AG04449 (cell line): ENCODE measurements at regions not wholly inside any gene's neighbourhood (a gene's known extent, or its start where the extent isn't known, plus 50 kb on each side); places are given as distances from the start of the nearest gene placed in this dataset.

Source experiments
- CTCF ChIA-PET: fragments of 350-600 bp; formaldehyde crosslinking; extraction: SDS; loops from one replicate; lab custom pipeline; 2021; ENCODE audit warnings: antibody characterized with exemption; lab: Yijun Ruan, JAX
- POLR2A ChIA-PET: fragments of 400-600, 350-600 bp; formaldehyde crosslinking; extraction: SDS; loops from one replicate; lab custom pipeline; 2020; ENCODE audit warnings: antibody characterized with exemption, inconsistent platforms; lab: Yijun Ruan, JAX
- DNase-seq: peaks from one replicate; pipeline ENCODE4 v3.0.0-alpha.2; 2010; ENCODE audit warnings: low read depth, low spot score
- H3K4me3 ChIP-seq: 2 replicates; pipeline ENCODE4 v1.5.1; 2011; ENCODE audit warnings: low read depth, mild to moderate bottlenecking, control low read depth, low read length
- CTCF ChIP-seq: IDR thresholded peaks from one replicate; pipeline ENCODE4 v1.5.1; 2011; ENCODE audit warnings: mild to moderate bottlenecking, moderate library complexity, low read length, control low read depth, inconsistent platforms; ENCODE audit not compliant: insufficient read depth; ENCODE audit errors: missing control alignments

GRCh38 chr7:3152714-3153113, 109.0 kb upstream of the CARD11 start:
- ChIA-PET CTCF (interaction anchor here (0.8 to 1.6 kb wide), 2 partner anchors 288 to 452 kb away, joined by 3 read pairs; no protein-coding TSS in a partner anchor), POLR2A (no interaction called here)
- TF ChIP-seq CTCF: no peak
- no peak overlapping the region for H3K4me3 ChIP-seq
- DNase-seq: no peak

- no peak overlapping the region for H3K4me3 ChIP-seq
- ChIA-PET POLR2A (no interaction called here), CTCF (interaction anchor here (2.3 kb wide), 1 partner anchor 265 kb away, joined by 21 read pairs; no protein-coding TSS in a partner anchor)
- TF ChIP-seq CTCF: no peak
- no peak for DNase-seq
These were observed 109.5 kb upstream of the CARD11 start for GRCh38 chr7:3153118-3153517.

DNA sequence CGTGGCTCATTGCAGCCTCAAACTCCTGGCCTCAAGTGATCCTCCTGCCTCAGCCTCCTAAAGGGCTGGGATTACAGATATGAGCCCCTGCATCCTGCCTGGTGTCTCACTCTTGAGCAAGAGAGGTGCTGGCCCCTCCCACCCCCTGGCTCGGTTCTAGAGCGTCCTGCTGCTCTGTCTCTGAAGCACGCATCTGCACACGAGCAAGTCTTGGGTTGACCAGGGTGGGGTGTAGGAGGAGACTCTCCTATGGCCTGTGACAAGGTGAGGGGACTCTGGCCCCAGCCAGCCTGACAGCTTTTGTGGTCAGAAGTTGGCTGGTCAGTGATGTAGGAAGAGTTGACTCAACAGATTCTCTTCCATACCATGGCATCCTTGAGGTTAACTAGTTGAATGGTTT, 110.7 kb upstream of the CARD11 start:
- H3K4me3 ChIP-seq: no peak overlapping the region
- POLR2A ChIA-PET: no interaction called here
- CTCF ChIA-PET: interaction anchor here (0.7 to 4.5 kb wide), 13 partner anchors 8 to 1477 kb away, joined by 3 to 55 read pairs (median 4); no protein-coding TSS in a partner anchor
- DNase-seq: no peak
- TF ChIP-seq CTCF: no peak

DNA sequence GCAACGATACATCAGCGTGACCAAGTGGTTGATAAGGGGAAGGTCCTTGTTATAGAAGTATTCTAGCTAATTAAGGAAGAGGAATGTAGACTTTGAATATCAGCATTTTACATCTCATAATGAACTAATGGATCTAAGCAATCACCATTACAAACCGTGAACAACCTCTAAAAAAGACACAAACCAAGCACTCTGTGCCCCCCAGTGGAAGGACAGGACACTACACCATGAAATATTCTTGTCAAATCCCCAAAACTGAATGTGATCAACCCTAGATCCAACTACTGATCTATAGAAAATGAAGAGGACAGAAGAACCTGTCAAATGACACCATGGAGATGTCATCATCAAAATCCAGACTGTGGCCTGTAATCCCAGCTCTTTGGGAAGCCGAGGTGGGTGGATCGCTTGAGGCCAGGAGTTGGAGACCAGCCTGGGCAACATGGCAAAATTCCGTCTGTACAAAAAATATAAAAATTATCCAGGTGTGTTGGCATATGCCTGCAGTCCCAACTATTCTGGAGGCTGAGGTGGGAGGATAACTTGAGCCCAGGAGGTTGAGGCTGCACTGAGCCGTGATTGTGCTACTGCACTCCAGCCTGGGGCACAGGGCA, 111.3 kb upstream of the CARD11 start:
- CTCF ChIA-PET: interaction anchor here (0.6 to 4.5 kb wide), 16 partner anchors 8 to 1476 kb away, joined by 3 to 55 read pairs (median 4); no protein-coding TSS in a partner anchor
- H3K4me3 ChIP-seq: no peak overlapping the region
- POLR2A ChIA-PET: no interaction called here
- peak; percentile 46 for TF ChIP-seq CTCF
- DNase-seq: no peak

DNA sequence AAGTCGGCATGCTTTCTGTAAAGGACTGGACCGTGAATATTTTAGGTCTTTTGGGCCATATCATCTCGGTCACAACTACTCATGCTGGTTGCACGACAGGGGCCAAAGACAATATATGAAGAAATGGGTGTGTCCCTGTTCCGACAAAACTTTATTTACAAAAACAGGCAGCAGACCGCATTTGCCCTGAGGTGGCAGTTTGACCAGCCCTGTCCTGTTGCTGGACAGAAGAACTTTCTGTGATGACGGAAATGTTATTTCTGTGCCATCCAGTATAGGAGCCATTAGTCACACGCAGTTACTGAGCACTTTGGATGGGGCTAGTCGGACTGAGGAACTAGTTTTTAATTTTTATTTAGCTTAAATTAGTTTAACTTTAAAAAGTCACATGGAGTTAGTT, 112.8 kb upstream of the CARD11 start:
- H3K4me3 ChIP-seq: no peak overlapping the region
- DNase-seq: no peak
- ChIA-PET POLR2A (no interaction called here), CTCF (interaction anchor here (1.1 to 4.5 kb wide), 2 partner anchors 270 to 291 kb away, joined by 3 to 55 read pairs; no protein-coding TSS in a partner anchor)
- TF ChIP-seq CTCF: no peak

- CTCF ChIA-PET: interaction anchor here (4.5 kb wide), 1 partner anchor 292 kb away, joined by 55 read pairs; no protein-coding TSS in a partner anchor
- no peak overlapping the region for H3K4me3 ChIP-seq
- no peak for TF ChIP-seq CTCF
- POLR2A ChIA-PET: no interaction called here
- no peak for DNase-seq
These were observed 114.1 kb upstream of the CARD11 start for GRCh38 chr7:3157566-3158287.
